ENCODE measurements at regions not wholly inside any gene's neighbourhood (a gene's known extent, or its start where the extent isn't known, plus 50 kb on each side); places are given as distances from the start of the nearest gene placed in this dataset.

GRCh38 chr13:80235967-80236302 lies 105.0 kb downstream of the SPRY2 start:
- no peak for DNase-seq (ENCODE audit: low read depth)

GRCh38 chr13:80235166-80235966 lies 105.6 kb downstream of the SPRY2 start:
- no peak for DNase-seq (ENCODE audit: low read depth)

GRCh38 chr13:80227645-80228044 lies 113.3 kb downstream of the SPRY2 start:
- DNase-seq (ENCODE audit: low read depth): no peak

- no peak for DNase-seq (ENCODE audit: low read depth)
These were observed 114.3 kb downstream of the SPRY2 start for GRCh38 chr13:80226645-80227044.

GRCh38 chr13:80224468-80224867 lies 116.5 kb downstream of the SPRY2 start:
- DNase-seq (ENCODE audit: low read depth): no peak

GRCh38 chr13:80217614-80218456 lies 123.1 kb downstream of the SPRY2 start:
- DNase-seq (ENCODE audit: low read depth): no peak

GRCh38 chr13:80215368-80215767 lies 125.6 kb downstream of the SPRY2 start:
- no peak for DNase-seq (ENCODE audit: low read depth)

- DNase-seq (ENCODE audit: low read depth): no peak
These were observed 126.4 kb downstream of the SPRY2 start for GRCh38 chr13:80214521-80214991.

GRCh38 chr13:80214050-80214449 lies 126.9 kb downstream of the SPRY2 start:
- no peak for DNase-seq (ENCODE audit: low read depth)

- DNase-seq (ENCODE audit: low read depth): no peak
These were observed 127.7 kb downstream of the SPRY2 start for GRCh38 chr13:80213201-80213600.

GRCh38 chr13:80211566-80211965 lies 129.4 kb downstream of the SPRY2 start:
- no peak for DNase-seq (ENCODE audit: low read depth)

- DNase-seq (ENCODE audit: low read depth): no peak
These were observed 136.3 kb downstream of the SPRY2 start for GRCh38 chr13:80204642-80205041.

GRCh38 chr13:80203496-80203895 lies 137.4 kb downstream of the SPRY2 start:
- DNase-seq (ENCODE audit: low read depth): no peak

- DNase-seq (ENCODE audit: low read depth): no peak
These were observed 139.0 kb downstream of the SPRY2 start for GRCh38 chr13:80201694-80202468.

GRCh38 chr13:80199585-80200292 lies 141.2 kb downstream of the SPRY2 start:
- DNase-seq (ENCODE audit: low read depth): no peak

GRCh38 chr13:80199067-80199466 lies 141.9 kb downstream of the SPRY2 start:
- DNase-seq (ENCODE audit: low read depth): no peak

GRCh38 chr13:80196756-80197155 lies 144.2 kb downstream of the SPRY2 start:
- DNase-seq (ENCODE audit: low read depth): no peak

- DNase-seq (ENCODE audit: low read depth): no peak
These were observed 145.3 kb downstream of the SPRY2 start for GRCh38 chr13:80195649-80196048.

- no peak for DNase-seq (ENCODE audit: low read depth)
These were observed 150.9 kb downstream of the SPRY2 start for GRCh38 chr13:80189889-80190597.

GRCh38 chr13:80180740-80181355 lies 160.1 kb downstream of the SPRY2 start:
- DNase-seq (ENCODE audit: low read depth): no peak

GRCh38 chr13:80177327-80177726 lies 163.6 kb downstream of the SPRY2 start:
- no peak for DNase-seq (ENCODE audit: low read depth)
